GM21825 (cell line): ENCODE measurements at regions not wholly inside any gene's neighbourhood (a gene's known extent, or its start where the extent isn't known, plus 50 kb on each side); places are given as distances from the start of the nearest gene placed in this dataset.
"Not testable (repeated sequence)": the region's sequence is repeated elsewhere in the genome, so short reads cannot be mapped to it uniquely, and the experiment has no call there.

ENCODE experiments used
- ATAC-seq: cut with Tn5 transposase; IDR thresholded peaks from one replicate; pipeline ENCODE4 v1.9.1; 2021; ENCODE audit warnings: mild to moderate bottlenecking, moderate library complexity; ENCODE audit not compliant: unreplicated experiment

- not testable (repeated sequence) for ATAC-seq
Observed at GRCh38 chr20:5660756-5661155, 50.0 kb upstream of the GPCPD1 start.
